SK-N-MC (cell line): ENCODE measurements at regions not wholly inside any gene's neighbourhood (a gene's known extent, or its start where the extent isn't known, plus 50 kb on each side); places are given as distances from the start of the nearest gene placed in this dataset.

Experiments used
- EZH2 ChIP-seq: fragments of 200-600 bp; sonication (generic); IDR thresholded peaks from one replicate; pipeline ENCODE4 v1.6.1; 2017; ENCODE audit warnings: antibody characterized with exemption
- POLR2AphosphoS5 ChIP-seq: IDR thresholded peaks from 2 replicates; pipeline ENCODE4 v1.6.1; 2012; ENCODE audit warnings: mild to moderate bottlenecking, low read depth, low read length, borderline replicate concordance

DNA sequence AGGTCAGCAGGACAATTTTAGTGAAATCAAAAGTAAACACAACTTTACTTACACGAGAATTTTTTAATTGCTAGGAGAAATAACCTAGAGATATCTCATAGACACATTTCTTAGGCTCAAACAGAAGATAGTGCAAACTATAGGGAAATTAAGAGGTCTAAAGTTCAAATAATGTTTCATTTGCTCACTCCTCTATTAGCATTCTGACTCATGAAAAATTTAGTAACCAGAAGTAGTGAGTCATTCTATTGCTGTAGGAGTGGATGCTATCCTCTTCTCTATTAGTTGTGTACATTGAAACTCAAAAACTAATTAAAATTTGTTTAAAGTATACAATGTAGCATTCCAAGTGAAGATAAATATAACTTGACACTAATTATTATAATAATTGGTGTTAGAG lies 908.3 kb upstream of the TMEFF2 start:
- no peak for TF ChIP-seq POLR2AphosphoS5
- TF ChIP-seq EZH2 = no peak
